GM21526 (cell line): ENCODE measurements at regions not wholly inside any gene's neighbourhood (a gene's known extent, or its start where the extent isn't known, plus 50 kb on each side); places are given as distances from the start of the nearest gene placed in this dataset.
"Not testable (repeated sequence)": the region's sequence is repeated elsewhere in the genome, so short reads cannot be mapped to it uniquely, and the experiment has no call there.

Source experiments
- ATAC-seq: cut with Tn5 transposase; IDR thresholded peaks from one replicate; pipeline ENCODE4 v1.9.1; 2021; ENCODE audit warnings: moderate library complexity; ENCODE audit not compliant: unreplicated experiment, low FRiP score

- ATAC-seq = no peak
Measured at GRCh38 chr6:133779916-133780695, 108.8 kb upstream of the TCF21 start.

GRCh38 chr6:133786016-133786415 lies 102.9 kb upstream of the TCF21 start:
- ATAC-seq = no peak

GRCh38 chr6:133787122-133787521 lies 101.8 kb upstream of the TCF21 start:
- no peak for ATAC-seq

GRCh38 chr6:133787859-133788505 lies 100.9 kb upstream of the TCF21 start:
- ATAC-seq = no peak

GRCh38 chr6:133788556-133788955 lies 100.4 kb upstream of the TCF21 start:
- no peak for ATAC-seq

- ATAC-seq = not testable (repeated sequence)
Measured at GRCh38 chr6:133789449-133789848, 99.5 kb upstream of the TCF21 start.

GRCh38 chr6:133790756-133791155 lies 98.2 kb upstream of the TCF21 start:
- not testable (repeated sequence) for ATAC-seq

GRCh38 chr6:133795051-133795450 lies 93.9 kb upstream of the TCF21 start:
- not testable (repeated sequence) for ATAC-seq

GRCh38 chr6:133796235-133796634 lies 92.7 kb upstream of the TCF21 start:
- ATAC-seq = no peak

GRCh38 chr6:133799043-133799442 lies 89.9 kb upstream of the TCF21 start:
- ATAC-seq = no peak

GRCh38 chr6:133802861-133803260 lies 86.1 kb upstream of the TCF21 start:
- ATAC-seq = no peak

- no peak for ATAC-seq
Measured at GRCh38 chr6:133804265-133804664, 84.6 kb upstream of the TCF21 start.

- ATAC-seq = no peak
Measured at GRCh38 chr6:133805876-133806275, 83.0 kb upstream of the TCF21 start.

- ATAC-seq = no peak
Measured at GRCh38 chr6:133806382-133807140, 82.4 kb upstream of the TCF21 start.

GRCh38 chr6:133807501-133807900 lies 81.4 kb upstream of the TCF21 start:
- no peak for ATAC-seq

GRCh38 chr6:133809406-133809805 lies 79.5 kb upstream of the TCF21 start:
- no peak for ATAC-seq

- no peak for ATAC-seq
Measured at GRCh38 chr6:133811557-133811956, 77.4 kb upstream of the TCF21 start.

GRCh38 chr6:133812446-133812845 lies 76.5 kb upstream of the TCF21 start:
- not testable (repeated sequence) for ATAC-seq

- no peak for ATAC-seq
Measured at GRCh38 chr6:133814238-133814637, 74.7 kb upstream of the TCF21 start.

- no peak for ATAC-seq
Measured at GRCh38 chr6:133814797-133815196, 74.1 kb upstream of the TCF21 start.

- ATAC-seq = no peak
Measured at GRCh38 chr6:133815313-133815712, 73.6 kb upstream of the TCF21 start.
